Peyer's patch (tissue), 4 donors: ENCODE measurements at regions not wholly inside any gene's neighbourhood (a gene's known extent, or its start where the extent isn't known, plus 50 kb on each side); places are given as distances from the start of the nearest gene placed in this dataset.

Source experiments
- CTCF ChIP-seq, 6 experiments: fragments of 450-650 bp in 4 of 6; fragments of 200-600 bp in 2 of 6; sonication (generic) in 1 of 6; IDR thresholded peaks; one replicate each; pipeline ENCODE4 v1.5.1; 2017 to 2019; ENCODE audit warnings: antibody characterized with exemption in 6 of 6, mild to moderate bottlenecking in 3 of 6, moderate library complexity in 1 of 6
- POLR2A ChIP-seq, 2 donors: fragments of 450-650 bp; IDR thresholded peaks; one replicate each; pipeline ENCODE4 v1.5.1; 2017; ENCODE audit warnings: antibody characterized with exemption in 2 of 2, mild to moderate bottlenecking in 2 of 2, moderate library complexity in 2 of 2

GRCh38 chr10:4361581-4361980 is 464.4 kb upstream of the AKR1E2 start:
- TF ChIP-seq CTCF (IDR thresholded peaks at IDR 0.05) = no peak
- no peak for TF ChIP-seq POLR2A (IDR thresholded peaks at IDR 0.05)
